HL-60 (cell line): ENCODE measurements at regions not wholly inside any gene's neighbourhood (a gene's known extent, or its start where the extent isn't known, plus 50 kb on each side); places are given as distances from the start of the nearest gene placed in this dataset.

Experiments
- CTCF ChIP-seq: IDR thresholded peaks from one replicate; pipeline ENCODE4 v1.5.1; 2011; ENCODE audit warnings: low read length, control low read depth, inconsistent platforms; ENCODE audit not compliant: insufficient read depth
- GABPA ChIP-seq: IDR thresholded peaks from 2 replicates; pipeline ENCODE4 v1.6.1; 2012; ENCODE audit warnings: low read depth
- POLR2AphosphoS5 ChIP-seq: IDR thresholded peaks from 2 replicates; pipeline ENCODE4 v1.6.1; 2012; ENCODE audit warnings: low read depth

- TF ChIP-seq CTCF (no peak), POLR2AphosphoS5 (no peak), GABPA (no peak)
Observed at GRCh38 chr4:129672941-129673340, 577.0 kb downstream of the C4orf33 start.
